ENCODE measurements at regions not wholly inside any gene's neighbourhood (a gene's known extent, or its start where the extent isn't known, plus 50 kb on each side); places are given as distances from the start of the nearest gene placed in this dataset.

- TF ChIP-seq EZH2 (IDR thresholded peaks at IDR 0.05; ENCODE audit: insufficient read depth, poor library complexity, severe bottlenecking) (no peak), EZH2phosphoT487 (IDR thresholded peaks at IDR 0.05; ENCODE audit: insufficient read depth, low read depth) (no peak)
These were observed 112.7 kb upstream of the TNFAIP3 start for GRCh38 chr6:137754366-137754765.

All from GM23248 (cell line).